HG02623 (cell line): ENCODE measurements at regions not wholly inside any gene's neighbourhood (a gene's known extent, or its start where the extent isn't known, plus 50 kb on each side); places are given as distances from the start of the nearest gene placed in this dataset.
"Not testable (repeated sequence)": the region's sequence is repeated elsewhere in the genome, so short reads cannot be mapped to it uniquely, and the experiment has no call there.

Experiments
- ATAC-seq: cut with Tn5 transposase; IDR thresholded peaks from one replicate; pipeline ENCODE4 v1.9.1; 2021; ENCODE audit warnings: moderate library complexity; ENCODE audit not compliant: unreplicated experiment

DNA sequence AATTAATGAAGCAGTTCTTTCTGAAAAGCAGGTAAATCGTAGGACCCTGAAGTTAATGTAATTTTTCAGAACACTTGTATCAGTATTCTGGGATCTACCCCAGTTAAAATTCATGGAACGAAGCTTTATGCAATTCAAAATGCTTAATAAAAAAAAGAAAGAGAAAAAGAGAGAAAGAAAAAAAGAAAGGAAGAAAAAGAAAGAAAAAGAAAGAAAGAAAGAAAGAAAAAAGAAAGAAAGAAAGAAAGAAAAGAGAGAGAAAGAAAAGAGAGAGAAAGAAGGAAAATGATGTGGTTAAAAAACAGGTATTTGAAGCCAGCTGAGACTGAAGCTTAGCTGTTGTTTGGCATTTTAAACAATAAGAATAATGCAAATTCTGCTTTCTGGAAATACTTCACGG is 427.4 kb upstream of the AKR1E2 start:
- no peak for ATAC-seq

GRCh38 chr10:4397337-4397736 is 428.7 kb upstream of the AKR1E2 start:
- no peak for ATAC-seq

DNA sequence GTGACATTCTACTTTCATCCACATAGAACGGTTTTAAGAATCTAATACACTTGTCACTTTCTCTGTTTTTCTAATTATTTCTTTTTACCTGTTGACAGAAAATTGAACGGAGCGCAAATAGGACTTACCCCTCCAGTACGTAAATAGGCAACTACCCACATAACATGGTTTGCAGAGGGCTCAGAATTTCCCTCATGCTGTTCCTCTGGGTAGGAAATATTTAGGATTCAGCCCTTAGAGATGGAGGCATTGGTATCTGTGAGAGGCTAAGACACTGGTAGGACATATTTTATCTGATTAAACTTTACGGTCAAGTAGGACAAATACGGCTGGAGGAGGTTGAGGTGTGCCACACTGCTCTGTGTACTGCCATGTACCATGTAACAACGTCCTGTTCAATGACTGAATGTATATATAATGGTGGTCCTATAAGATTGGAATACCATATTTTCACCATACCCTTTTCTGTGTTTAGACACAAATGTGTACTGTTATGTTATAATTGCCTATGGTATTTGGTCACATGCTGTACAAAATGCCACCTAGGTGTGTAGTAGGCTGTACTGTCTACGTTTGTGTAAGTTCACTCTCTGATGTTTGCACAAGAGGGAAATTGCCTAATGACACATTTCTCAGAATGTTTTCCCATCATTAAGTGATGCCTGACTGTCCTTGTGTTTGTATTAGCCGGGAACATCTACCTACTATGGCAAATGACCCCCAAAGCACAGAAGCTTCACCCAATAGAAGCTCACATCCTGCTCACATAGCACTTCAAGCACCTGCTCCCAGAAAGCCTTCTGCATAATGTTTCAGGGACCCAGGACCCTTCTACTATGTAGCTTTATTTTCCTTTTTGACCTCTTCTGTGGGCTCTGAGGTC is 429.4 kb upstream of the AKR1E2 start:
- no peak for ATAC-seq

DNA sequence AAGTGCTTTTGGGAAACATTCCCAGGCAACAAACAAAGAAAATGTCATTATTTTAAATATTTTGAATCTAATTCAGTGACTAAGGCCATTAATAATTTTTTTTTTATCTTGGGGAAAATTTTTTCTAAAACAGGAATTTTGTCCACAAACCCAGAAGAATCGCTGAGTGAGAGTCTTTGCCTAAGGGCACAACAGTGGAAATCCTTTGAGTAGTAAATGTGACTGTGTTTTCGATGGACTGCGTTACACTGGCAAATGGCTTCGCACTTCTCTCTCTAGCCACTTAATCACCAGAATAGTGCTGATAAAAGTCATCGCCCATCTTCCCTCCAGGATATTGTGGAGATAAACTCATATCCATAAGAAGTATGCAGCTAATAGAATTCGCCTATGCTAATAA is 430.3 kb upstream of the AKR1E2 start:
- ATAC-seq, result no peak

DNA sequence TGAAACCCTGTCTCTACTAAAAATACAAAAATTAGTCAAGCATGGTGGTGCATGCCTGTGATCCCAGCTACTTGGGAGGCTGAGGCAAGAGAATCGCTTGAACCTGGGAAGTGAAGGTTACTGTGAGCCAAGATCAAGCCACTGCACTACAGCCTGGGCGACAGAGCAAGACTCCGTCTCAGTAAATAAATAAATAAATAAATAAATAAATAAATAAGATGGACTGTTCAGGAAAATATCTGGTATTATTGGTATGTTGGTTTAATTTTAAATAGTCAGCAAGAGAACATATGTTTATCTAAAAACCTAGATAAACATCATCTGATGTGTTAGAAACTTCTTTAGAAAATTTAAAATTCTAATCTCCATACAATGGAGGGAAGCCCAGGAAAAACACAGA is 431.6 kb upstream of the AKR1E2 start:
- not testable (repeated sequence) for ATAC-seq

DNA sequence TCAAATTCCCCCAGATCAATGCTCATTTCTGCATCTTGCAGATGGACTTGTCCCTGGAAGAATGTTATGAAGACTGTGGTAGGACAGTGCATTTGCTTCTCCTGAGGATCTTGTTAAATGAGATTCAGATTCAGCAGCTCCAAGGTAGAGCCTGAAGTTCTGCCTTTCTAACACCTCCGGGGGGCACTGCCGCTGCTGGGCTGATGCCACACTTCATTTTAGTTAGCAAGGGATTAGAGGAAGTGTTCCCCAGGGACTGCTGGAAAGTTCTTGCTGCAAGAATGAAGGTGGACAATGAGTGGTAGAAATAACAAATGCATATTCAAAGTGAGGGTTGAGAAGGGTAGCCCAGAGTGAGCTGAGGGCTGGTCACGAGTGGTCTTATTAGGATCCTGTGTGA is 434.3 kb upstream of the AKR1E2 start:
- no peak for ATAC-seq

GRCh38 chr10:4390219-4390618 is 435.8 kb upstream of the AKR1E2 start:
- no peak for ATAC-seq

- no peak for ATAC-seq
Observed at GRCh38 chr10:4385231-4385870, 440.7 kb upstream of the AKR1E2 start.

GRCh38 chr10:4384245-4384644 is 441.8 kb upstream of the AKR1E2 start:
- no peak for ATAC-seq

GRCh38 chr10:4383651-4384098 is 442.3 kb upstream of the AKR1E2 start:
- no peak for ATAC-seq

GRCh38 chr10:4382811-4383210 is 443.2 kb upstream of the AKR1E2 start:
- no peak for ATAC-seq

- ATAC-seq, result no peak
Observed at GRCh38 chr10:4373612-4374011, 452.4 kb upstream of the AKR1E2 start.

GRCh38 chr10:4373098-4373497 is 452.9 kb upstream of the AKR1E2 start:
- no peak for ATAC-seq

GRCh38 chr10:4372601-4373000 is 453.4 kb upstream of the AKR1E2 start:
- ATAC-seq, result no peak

DNA sequence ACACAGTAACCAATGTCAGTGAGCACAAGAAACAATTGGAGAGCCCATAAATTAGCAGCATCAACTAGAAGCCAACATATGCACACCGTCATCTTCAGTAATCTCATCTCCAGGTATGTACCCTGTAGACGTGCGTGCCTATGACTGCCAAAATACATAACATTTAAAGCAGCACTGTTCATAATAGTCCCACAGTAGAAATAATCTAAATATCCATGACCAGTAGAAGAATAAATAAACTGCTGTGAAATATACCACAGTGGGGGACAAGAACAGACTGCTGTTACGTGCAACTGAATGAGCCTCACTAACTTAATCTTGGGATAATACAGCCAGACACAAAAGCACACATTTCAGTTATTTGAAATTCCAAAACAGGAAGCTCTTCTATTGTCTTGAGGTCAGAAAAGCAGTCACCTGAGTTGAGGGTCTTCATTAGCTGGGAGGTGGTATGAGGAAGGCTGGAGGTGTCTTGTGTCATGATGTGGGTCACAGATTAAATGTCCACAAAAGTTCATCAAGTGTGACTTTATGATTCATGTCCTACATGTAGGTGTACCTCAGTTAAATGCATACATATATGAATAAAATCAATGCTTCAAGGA is 454.2 kb upstream of the AKR1E2 start:
- ATAC-seq, result no peak

- ATAC-seq, result no peak
Observed at GRCh38 chr10:4370376-4370775, 455.6 kb upstream of the AKR1E2 start.

- no peak for ATAC-seq
Observed at GRCh38 chr10:4361581-4361980, 464.4 kb upstream of the AKR1E2 start.

- no peak for ATAC-seq
Observed at GRCh38 chr10:4359003-4359402, 467.0 kb upstream of the AKR1E2 start.

DNA sequence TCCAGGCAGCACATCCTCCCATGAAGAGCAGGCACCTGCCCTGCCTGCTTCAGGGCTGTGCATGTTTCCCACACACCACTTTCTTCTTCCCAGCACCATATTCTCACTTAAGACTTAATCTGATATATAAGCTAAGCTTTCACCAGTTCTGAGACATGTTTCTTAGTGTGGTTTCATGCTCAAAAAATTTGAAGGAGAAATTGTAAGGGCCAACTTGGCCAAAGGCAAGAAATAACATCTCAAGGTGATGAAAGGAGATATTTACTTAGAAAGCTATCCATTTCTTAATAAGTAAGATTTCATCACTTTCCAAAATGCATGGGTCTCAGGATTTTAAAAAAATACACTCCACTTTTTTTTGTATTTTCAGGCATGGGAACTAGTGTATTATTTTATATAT is 468.1 kb upstream of the AKR1E2 start:
- no peak for ATAC-seq

DNA sequence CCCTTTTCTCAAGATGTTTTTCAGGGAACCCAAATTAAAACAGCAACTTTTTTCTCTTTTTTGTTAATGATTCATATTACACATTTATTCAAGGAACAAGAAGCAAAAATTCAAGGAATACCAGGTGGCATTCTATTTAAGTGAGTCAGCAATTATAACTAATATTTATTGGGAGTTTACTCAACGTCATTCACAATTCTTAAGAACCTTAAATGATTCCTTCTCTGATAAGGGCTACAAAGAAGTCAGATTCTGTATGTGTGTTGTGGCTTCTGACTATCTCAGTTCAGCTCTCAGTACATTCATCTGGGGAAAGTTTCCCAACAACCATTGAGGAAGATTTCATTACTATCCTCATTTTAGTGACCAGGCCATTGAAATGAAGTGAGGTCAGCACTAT is 470.7 kb upstream of the AKR1E2 start:
- ATAC-seq, result no peak

DNA sequence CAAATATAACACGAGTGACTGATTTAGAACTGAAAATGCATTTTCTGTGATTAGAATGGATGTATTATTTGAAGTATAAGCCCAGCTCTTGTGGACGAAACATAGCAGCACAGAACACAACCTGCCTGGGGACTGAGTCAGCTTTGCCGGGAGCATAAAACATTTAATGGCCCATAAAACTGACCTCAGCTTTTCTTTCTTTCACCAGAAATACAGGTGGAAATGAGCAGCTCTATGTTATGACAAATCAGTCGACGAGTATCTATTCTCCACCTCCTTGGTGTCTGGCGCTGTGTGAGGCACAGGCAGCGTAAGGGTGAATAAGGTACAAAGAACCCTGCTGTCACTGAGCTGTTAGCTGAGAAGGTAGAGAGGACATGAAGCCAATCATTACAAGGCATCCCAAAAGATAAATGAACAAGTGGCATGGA is 471.6 kb upstream of the AKR1E2 start:
- ATAC-seq, result no peak

DNA sequence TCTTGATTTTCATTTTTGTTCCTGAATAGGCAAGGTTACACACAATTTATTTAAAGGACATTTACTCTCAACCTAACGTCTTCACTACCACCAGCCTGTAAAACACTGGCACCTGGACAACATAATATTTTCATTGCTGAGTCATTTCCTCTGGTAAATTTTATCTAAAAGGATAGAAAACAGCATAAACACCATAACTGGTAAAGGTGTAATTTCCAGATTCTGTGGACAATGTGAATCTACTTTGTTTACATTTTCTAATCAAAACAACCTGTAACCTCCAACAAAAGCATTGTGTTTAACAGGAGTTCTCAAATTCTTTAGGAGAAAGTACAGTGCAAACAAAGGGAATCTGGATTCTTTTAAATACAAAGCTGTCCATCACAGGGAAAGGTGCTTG is 472.0 kb upstream of the AKR1E2 start:
- ATAC-seq, result no peak
